GM12878 (cell line): ENCODE measurements at regions not wholly inside any gene's neighbourhood (a gene's known extent, or its start where the extent isn't known, plus 50 kb on each side); places are given as distances from the start of the nearest gene placed in this dataset.

Experiments used
- ATAC-seq: fragments of 200-7000 bp; cut with Tn5 transposase; 3 replicates; pipeline ENCODE4 v1.9.1; 2020; ENCODE audit warnings: mild to moderate bottlenecking, moderate library complexity
- BruUV-seq: library from RNA; stranded (reverse); fragments of 400-500 nt; replicated peaks from 2 replicates; lab custom pipeline; 2021; lab: Mats Ljungman, UMichigan
- CTCF ChIA-PET: fragments of 300-600 bp; sonication (Branson Sonifier 250); formaldehyde crosslinking; extraction: SDS; loops from one replicate; lab custom pipeline; 2021; ENCODE audit warnings: inconsistent platforms; lab: Yijun Ruan, JAX
- POLR2A ChIA-PET: fragments of 350-600 bp; formaldehyde crosslinking; extraction: SDS; loops from one replicate; lab custom pipeline; 2021; ENCODE audit warnings: inconsistent platforms; lab: Charles Lee
- RAD21 ChIA-PET: fragments of 300-600 bp; sonication (Branson Sonifier 250); formaldehyde crosslinking; loops from one replicate; lab custom pipeline; 2023; ENCODE audit warnings: antibody characterized with exemption; ENCODE audit not compliant: unreplicated experiment; lab: Charles Lee
- SMC1A ChIA-PET: fragments of 300-600 bp; sonication (Branson Sonifier 250); formaldehyde crosslinking; loops from one replicate; lab custom pipeline; 2023; ENCODE audit not compliant: unreplicated experiment, uncharacterized antibody; lab: Charles Lee
- DNase-seq: peaks from one replicate; pipeline ENCODE4 v3.0.0-alpha.2; 2011; ENCODE audit warnings: low read depth, low spot score
- FAIRE-seq: peaks from 3 replicates; lab custom pipeline; 2011; peaks lifted over from hg19 to GRCh38; lab: Jason Lieb, UNC
- H2AFZ ChIP-seq: 2 replicates; pipeline ENCODE4 v1.6.0; 2011; ENCODE audit warnings: low read depth, low read length, control low read depth; ENCODE audit not compliant: control insufficient read depth
- H3K27ac ChIP-seq: 2 replicates; pipeline ENCODE4 v1.5.1; 2011; ENCODE audit warnings: control low read depth; ENCODE audit not compliant: control insufficient read depth, insufficient read depth
- H3K27me3 ChIP-seq, 2 experiments: replicated peaks in 1 of 2; 2 replicates each; pipeline versions ENCODE4 v1.6.0 to v1.6.1; 2011; ENCODE audit warnings: low read length in 1 of 2; ENCODE audit not compliant: control insufficient read depth in 2 of 2, insufficient read depth in 2 of 2
- H3K36me3 ChIP-seq, 2 experiments: 2 replicates each; pipeline ENCODE4 v1.5.1; 2011; ENCODE audit warnings: low read length in 1 of 2; ENCODE audit not compliant: control insufficient read depth in 2 of 2, insufficient read depth in 2 of 2
- H3K4me1 ChIP-seq: 2 replicates; pipeline ENCODE4 v1.6.1; 2011; ENCODE audit warnings: mild to moderate bottlenecking, low read length, moderate library complexity, mixed read lengths; ENCODE audit not compliant: control insufficient read depth, insufficient read depth
- H3K4me2 ChIP-seq: 2 replicates; pipeline ENCODE4 v1.6.0; 2011; ENCODE audit warnings: control low read depth; ENCODE audit not compliant: control insufficient read depth, insufficient read depth
- H3K4me3 ChIP-seq: fragments of 200-600 bp; sonication (generic); 2 replicates; pipeline ENCODE4 v1.5.1; 2016
- H3K79me2 ChIP-seq: 2 replicates; pipeline ENCODE4 v1.6.0; 2011; ENCODE audit warnings: low read length; ENCODE audit not compliant: control insufficient read depth, insufficient read depth
- H3K9ac ChIP-seq: 2 replicates; pipeline ENCODE4 v1.8.0; 2011; ENCODE audit warnings: low read length, control low read depth, mixed read lengths; ENCODE audit not compliant: control insufficient read depth, insufficient read depth
- H3K9me3 ChIP-seq: replicated peaks from 3 replicates; pipeline ENCODE4 v1.5.1; 2011; ENCODE audit warnings: mild to moderate bottlenecking, low read length; ENCODE audit not compliant: control insufficient read depth, insufficient read depth
- H4K20me1 ChIP-seq: 2 replicates; pipeline ENCODE4 v1.6.0; 2011; ENCODE audit not compliant: control insufficient read depth, insufficient read depth
- CREB1 ChIP-seq: IDR thresholded peaks from 2 replicates; pipeline ENCODE4 v1.6.1; 2012; ENCODE audit warnings: low read depth, mild to moderate bottlenecking, inconsistent platforms
- HDAC2 ChIP-seq: fragments of 200-600 bp; sonication (generic); IDR thresholded peaks from 2 replicates; pipeline ENCODE4 v1.6.1; 2017
- IRF4 ChIP-seq: IDR thresholded peaks from 2 replicates; pipeline ENCODE4 v1.6.1; 2011; ENCODE audit warnings: low read depth, low read length
- MXI1 ChIP-seq: fragments of 150-350 bp; IDR thresholded peaks from 2 replicates; pipeline ENCODE4 v1.6.1; 2011; ENCODE audit warnings: low read depth, mild to moderate bottlenecking, inconsistent platforms, low read length, improper control_type of control experiment
- PAX8 ChIP-seq: fragments of 450-650 bp; IDR thresholded peaks from 2 replicates; pipeline ENCODE4 v1.6.1; 2017; ENCODE audit warnings: mild to moderate bottlenecking, moderate library complexity
- SMAD5 ChIP-seq: IDR thresholded peaks from 2 replicates; pipeline ENCODE4 v1.6.1; 2016; ENCODE audit warnings: antibody characterized with exemption, low read depth
- SREBF1 ChIP-seq: IDR thresholded peaks from 2 replicates; pipeline ENCODE4 v1.6.1; 2012; ENCODE audit warnings: mild to moderate bottlenecking, low read length
- ZBTB11 ChIP-seq: fragments of 450-650 bp; formaldehyde crosslinking; IDR thresholded peaks from 2 replicates; pipeline ENCODE4 v1.5.0; 2022; ENCODE audit warnings: mild to moderate bottlenecking, missing genetic modification characterization
- ZNF207 ChIP-seq: fragments of 450-650 bp; IDR thresholded peaks from 2 replicates; pipeline ENCODE4 v1.6.1; 2014; ENCODE audit warnings: antibody characterized with exemption, mild to moderate bottlenecking, borderline replicate concordance
- ZNF687 ChIP-seq: fragments of 450-650 bp; IDR thresholded peaks from 2 replicates; pipeline ENCODE4 v1.6.1; 2017; ENCODE audit warnings: mild to moderate bottlenecking, moderate library complexity
- WGBS: methylation state at CpG from one replicate; pipeline ENCODE4 v1.1.6; 2016; ENCODE audit warnings: low lambda C conversion rate; ENCODE audit not compliant: insufficient replicate concordance, insufficient coverage; ENCODE audit errors: missing lambda C conversion rate; 5-methylcytosine and 5-hydroxymethylcytosine counted together
- in situ Hi-C: fragments of 300-500 bp; cut with MboI; formaldehyde crosslinking; loops from 9 replicates; pipeline ENCODE4 v1.14.3; 2018; ENCODE audit warnings: mixed read lengths
- intact Hi-C: fragments of 100-400 bp; cut with micrococcal nuclease; formaldehyde crosslinking; loops from one replicate; pipeline ENCODE4 v1.14.2; 2022; ENCODE audit not compliant: unreplicated experiment
- TF ChIP-seq, protein P1 (sequence below), 3 experiments: IDR thresholded peaks in 2 of 3; conservative IDR thresholded peaks in 1 of 3; 2 replicates each; pipeline ENCODE4 v1.5.1; 2011; ENCODE audit warnings: low read depth in 3 of 3, low read length in 3 of 3, mild to moderate bottlenecking in 3 of 3, control low read depth in 2 of 3, moderate library complexity in 2 of 3, inconsistent platforms in 1 of 3, mixed read lengths in 1 of 3; ENCODE audit not compliant: control insufficient read depth in 2 of 3, insufficient read depth in 1 of 3; ENCODE audit errors: extremely low read depth in 1 of 3
- TF ChIP-seq, protein P2 (sequence below): fragments of 450-650 bp; IDR thresholded peaks from 2 replicates; pipeline ENCODE4 v1.6.1; 2017; ENCODE audit warnings: antibody characterized with exemption, mild to moderate bottlenecking, moderate library complexity

- intact Hi-C loops, result no loop called here
- POLR2A ChIA-PET, result no interaction called here
- Histone ChIP-seq H3K36me3 (no peaks in the 10 kb centered on the region), H3K79me2 (no peaks in the 10 kb centered on the region), H4K20me1 (no peaks in the 10 kb centered on the region), H3K27me3 (no peaks in the 10 kb centered on the region), H3K9ac (no peak overlapping the region), H3K9me3 (no peaks in the 10 kb centered on the region), H3K4me3 (no peak overlapping the region), H3K27ac (no peak overlapping the region), H3K4me2 (no peak overlapping the region), H2AFZ (no peak overlapping the region), H3K4me1 (no peaks in the 10 kb centered on the region)
- DNase-seq (no peak), ATAC-seq (no peak), FAIRE-seq (no peak)
- no TSS peak for BruUV-seq
- CTCF ChIA-PET, result interaction anchor here (0.7 to 0.8 kb wide), 2 partner anchors 56 to 428 kb away, joined by 3 read pairs; no protein-coding TSS in a partner anchor
- TF ChIP-seq PAX8, result no peak
- TF ChIP-seq SREBF1, result no peak
- no peak for TF ChIP-seq ZNF687
- no peak for TF ChIP-seq HDAC2
- TF ChIP-seq, protein P1, sequence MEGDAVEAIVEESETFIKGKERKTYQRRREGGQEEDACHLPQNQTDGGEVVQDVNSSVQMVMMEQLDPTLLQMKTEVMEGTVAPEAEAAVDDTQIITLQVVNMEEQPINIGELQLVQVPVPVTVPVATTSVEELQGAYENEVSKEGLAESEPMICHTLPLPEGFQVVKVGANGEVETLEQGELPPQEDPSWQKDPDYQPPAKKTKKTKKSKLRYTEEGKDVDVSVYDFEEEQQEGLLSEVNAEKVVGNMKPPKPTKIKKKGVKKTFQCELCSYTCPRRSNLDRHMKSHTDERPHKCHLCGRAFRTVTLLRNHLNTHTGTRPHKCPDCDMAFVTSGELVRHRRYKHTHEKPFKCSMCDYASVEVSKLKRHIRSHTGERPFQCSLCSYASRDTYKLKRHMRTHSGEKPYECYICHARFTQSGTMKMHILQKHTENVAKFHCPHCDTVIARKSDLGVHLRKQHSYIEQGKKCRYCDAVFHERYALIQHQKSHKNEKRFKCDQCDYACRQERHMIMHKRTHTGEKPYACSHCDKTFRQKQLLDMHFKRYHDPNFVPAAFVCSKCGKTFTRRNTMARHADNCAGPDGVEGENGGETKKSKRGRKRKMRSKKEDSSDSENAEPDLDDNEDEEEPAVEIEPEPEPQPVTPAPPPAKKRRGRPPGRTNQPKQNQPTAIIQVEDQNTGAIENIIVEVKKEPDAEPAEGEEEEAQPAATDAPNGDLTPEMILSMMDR (IDR thresholded peaks at IDR 0.05 in 2 of 3, conservative IDR thresholded peaks at IDR 0.05 in 1 of 3; ENCODE audit: control insufficient read depth in 2 of 3, extremely low read depth in 1 of 3, insufficient read depth in 1 of 3, low read depth in 3 of 3, low read length in 3 of 3), result no peak
- TF ChIP-seq ZBTB11 (CRISPR knock-in tag), result no peak
- no peak for TF ChIP-seq SMAD5
- no peak for TF ChIP-seq MXI1
- TF ChIP-seq ZNF207, result no peak
- TF ChIP-seq CREB1, result no peak
- TF ChIP-seq IRF4, result no peak
- TF ChIP-seq, protein P2, sequence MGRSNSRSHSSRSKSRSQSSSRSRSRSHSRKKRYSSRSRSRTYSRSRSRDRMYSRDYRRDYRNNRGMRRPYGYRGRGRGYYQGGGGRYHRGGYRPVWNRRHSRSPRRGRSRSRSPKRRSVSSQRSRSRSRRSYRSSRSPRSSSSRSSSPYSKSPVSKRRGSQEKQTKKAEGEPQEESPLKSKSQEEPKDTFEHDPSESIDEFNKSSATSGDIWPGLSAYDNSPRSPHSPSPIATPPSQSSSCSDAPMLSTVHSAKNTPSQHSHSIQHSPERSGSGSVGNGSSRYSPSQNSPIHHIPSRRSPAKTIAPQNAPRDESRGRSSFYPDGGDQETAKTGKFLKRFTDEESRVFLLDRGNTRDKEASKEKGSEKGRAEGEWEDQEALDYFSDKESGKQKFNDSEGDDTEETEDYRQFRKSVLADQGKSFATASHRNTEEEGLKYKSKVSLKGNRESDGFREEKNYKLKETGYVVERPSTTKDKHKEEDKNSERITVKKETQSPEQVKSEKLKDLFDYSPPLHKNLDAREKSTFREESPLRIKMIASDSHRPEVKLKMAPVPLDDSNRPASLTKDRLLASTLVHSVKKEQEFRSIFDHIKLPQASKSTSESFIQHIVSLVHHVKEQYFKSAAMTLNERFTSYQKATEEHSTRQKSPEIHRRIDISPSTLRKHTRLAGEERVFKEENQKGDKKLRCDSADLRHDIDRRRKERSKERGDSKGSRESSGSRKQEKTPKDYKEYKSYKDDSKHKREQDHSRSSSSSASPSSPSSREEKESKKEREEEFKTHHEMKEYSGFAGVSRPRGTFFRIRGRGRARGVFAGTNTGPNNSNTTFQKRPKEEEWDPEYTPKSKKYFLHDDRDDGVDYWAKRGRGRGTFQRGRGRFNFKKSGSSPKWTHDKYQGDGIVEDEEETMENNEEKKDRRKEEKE, result no peak
- 0% methylated on average over 2 of the region's 2 CpGs for WGBS
- RAD21 ChIA-PET, result no interaction called here
- SMC1A ChIA-PET, result no interaction called here
- in situ Hi-C loops, result no loop called here
These were observed 284.4 kb downstream of the CRPPA start for GRCh38 chr7:16136896-16137295.
